AG10803 (cell line): ENCODE measurements at regions not wholly inside any gene's neighbourhood (a gene's known extent, or its start where the extent isn't known, plus 50 kb on each side); places are given as distances from the start of the nearest gene placed in this dataset.

Source experiments
- DNase-seq: peaks from one replicate; pipeline ENCODE4 v3.0.0; 2010; ENCODE audit warnings: low read depth
- H3K4me3 ChIP-seq: 2 replicates; pipeline ENCODE4 v1.5.1; 2011; ENCODE audit warnings: mild to moderate bottlenecking, low read length, control low read depth
- TF ChIP-seq, protein P1 (sequence below): conservative IDR thresholded peaks from 2 replicates; pipeline ENCODE4 v1.5.1; 2011; ENCODE audit warnings: mild to moderate bottlenecking, low read length, control low read depth, inconsistent platforms

DNA sequence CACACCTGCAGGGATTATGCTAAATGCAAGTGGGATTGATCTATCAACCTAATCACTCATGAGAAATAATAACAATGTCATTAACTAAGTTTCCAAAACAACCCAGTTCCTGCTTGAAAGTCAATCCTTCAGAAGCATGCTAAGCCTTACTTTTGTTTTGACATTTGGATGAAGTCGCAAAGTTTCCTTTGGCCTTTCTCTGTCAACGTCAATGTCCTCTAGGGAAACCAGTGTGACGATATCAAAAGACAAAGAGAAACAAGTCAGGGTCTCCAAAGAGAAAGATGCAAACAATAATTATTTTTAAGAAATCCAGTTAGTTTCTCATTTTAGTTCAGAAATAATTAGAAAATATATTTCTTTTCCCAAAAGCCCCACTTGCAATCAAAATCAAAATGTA, 86.7 kb upstream of the SRD5A3 start:
- TF ChIP-seq, protein P1, sequence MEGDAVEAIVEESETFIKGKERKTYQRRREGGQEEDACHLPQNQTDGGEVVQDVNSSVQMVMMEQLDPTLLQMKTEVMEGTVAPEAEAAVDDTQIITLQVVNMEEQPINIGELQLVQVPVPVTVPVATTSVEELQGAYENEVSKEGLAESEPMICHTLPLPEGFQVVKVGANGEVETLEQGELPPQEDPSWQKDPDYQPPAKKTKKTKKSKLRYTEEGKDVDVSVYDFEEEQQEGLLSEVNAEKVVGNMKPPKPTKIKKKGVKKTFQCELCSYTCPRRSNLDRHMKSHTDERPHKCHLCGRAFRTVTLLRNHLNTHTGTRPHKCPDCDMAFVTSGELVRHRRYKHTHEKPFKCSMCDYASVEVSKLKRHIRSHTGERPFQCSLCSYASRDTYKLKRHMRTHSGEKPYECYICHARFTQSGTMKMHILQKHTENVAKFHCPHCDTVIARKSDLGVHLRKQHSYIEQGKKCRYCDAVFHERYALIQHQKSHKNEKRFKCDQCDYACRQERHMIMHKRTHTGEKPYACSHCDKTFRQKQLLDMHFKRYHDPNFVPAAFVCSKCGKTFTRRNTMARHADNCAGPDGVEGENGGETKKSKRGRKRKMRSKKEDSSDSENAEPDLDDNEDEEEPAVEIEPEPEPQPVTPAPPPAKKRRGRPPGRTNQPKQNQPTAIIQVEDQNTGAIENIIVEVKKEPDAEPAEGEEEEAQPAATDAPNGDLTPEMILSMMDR, result no peak
- no peak for DNase-seq
- no peak overlapping the region for H3K4me3 ChIP-seq

DNA sequence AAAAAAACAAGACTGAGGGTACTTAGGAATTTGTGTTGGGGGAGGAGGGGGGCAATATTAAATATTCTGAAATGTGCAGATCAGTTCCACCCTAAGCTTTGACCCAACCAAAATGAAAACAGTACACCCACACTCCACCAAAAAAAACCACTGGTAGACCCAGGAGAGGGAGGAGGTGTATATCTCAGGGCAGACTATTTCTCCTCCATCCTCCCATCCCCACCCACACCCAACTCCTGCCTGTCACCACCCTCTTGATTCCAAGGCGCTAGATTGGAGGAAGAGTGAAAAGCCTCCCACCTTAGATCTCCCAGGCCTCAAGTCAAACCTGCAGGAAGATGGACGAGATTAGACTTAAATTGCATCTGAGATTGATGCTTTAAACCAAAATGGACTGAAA, 76.6 kb upstream of the SRD5A3 start:
- TF ChIP-seq, protein P1, result no peak
- DNase-seq, result no peak
- no peak overlapping the region for H3K4me3 ChIP-seq

DNA sequence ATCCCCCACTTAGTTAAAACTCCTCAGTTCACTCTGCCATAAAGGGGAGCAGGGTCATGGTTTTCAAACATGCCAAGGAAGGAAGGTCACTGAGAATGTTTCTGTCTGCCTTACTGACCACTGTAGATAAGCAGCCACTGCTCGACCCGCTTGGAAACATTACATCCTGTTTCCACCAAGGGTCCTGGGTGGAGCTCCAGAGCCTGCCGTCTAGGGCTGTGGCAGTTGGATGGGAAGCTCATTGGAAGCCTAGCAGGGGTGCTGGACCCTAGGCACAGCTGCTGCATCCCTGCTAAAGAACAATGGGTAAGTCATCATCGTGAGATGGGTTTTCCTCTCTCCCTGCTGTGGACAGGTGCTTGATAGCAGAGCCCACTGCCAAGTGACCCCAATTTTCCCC, 76.0 kb upstream of the SRD5A3 start:
- DNase-seq, result no peak
- TF ChIP-seq, protein P1, result no peak

DNA sequence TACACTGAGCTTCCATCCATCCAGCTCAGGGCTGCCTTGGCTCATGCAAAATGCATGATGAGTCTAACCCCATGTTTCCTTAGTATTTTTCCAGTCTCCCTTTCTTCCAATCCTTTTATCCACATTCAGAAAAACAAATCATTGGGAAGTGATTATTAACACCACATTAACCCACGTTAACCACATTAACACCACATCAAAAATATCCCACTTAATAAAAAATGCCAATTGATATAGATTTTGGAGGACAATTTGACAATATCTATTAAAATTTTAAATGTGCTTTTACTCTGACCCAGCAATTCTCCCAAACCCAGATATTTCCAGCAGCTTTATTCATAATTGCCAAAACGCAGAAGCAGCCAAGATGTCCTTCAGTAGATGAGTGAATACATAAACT, 75.6 kb upstream of the SRD5A3 start:
- TF ChIP-seq, protein P1, result no peak
- no peak for DNase-seq
- no peak overlapping the region for H3K4me3 ChIP-seq

More for the DNA sequence above, 76.0 kb upstream of the SRD5A3 start:
- H3K4me3 ChIP-seq, result no peak overlapping the region

DNA sequence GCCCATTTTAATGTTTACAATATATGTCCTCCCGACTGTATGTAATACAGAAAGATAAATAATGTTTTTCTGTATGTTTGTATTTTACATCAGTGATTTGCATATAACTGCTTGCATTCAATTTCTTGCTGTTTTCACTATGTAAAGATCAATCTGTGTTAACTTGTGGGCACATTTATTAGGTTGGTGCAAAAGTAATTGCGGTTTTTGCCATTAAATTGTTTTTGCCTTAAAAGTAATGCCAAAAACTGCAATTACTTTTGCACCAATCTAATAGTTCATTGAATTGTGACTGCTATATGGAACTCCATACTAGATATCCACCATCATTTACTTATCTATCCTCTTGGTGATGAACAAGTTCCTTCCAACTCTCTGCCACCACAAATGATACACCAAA, 73.9 kb upstream of the SRD5A3 start:
- no peak overlapping the region for H3K4me3 ChIP-seq
- DNase-seq, result no peak
- TF ChIP-seq, protein P1, result no peak

DNA sequence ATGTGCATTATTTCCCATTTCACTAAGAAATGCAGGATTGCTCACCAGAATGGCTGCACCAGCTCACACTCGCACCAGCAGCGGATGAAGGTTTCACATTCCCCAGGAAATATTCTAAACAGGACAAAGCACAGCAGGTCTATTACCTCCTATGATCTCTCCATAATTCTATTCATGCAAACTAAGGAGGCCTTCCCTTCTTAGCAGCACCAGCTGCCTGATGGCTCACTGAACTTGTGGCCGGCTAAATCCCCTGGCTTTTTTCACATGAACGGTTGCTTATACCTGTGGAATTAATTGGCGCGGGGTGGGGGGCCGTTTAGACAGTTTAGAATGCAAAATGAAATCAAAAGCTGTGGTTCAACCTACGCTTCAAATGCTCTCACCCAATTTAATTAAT, 73.5 kb upstream of the SRD5A3 start:
- no peak overlapping the region for H3K4me3 ChIP-seq
- TF ChIP-seq, protein P1, result no peak
- DNase-seq, result no peak

DNA sequence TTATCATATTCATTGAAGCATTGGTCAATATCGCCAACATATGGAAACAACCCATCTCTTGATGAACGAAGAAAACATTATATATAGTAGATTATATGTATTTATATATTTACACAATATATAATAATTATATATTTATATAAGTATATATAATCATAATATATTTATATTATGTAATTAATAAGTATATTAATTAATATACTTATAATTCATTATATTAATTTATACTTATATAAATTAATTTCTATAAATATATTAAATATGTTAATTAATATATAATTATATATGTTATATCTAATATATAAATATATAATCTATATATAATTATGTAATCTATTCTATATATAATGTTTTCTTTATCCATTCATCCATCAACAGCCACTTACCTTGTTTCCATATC, 69.0 kb upstream of the SRD5A3 start:
- TF ChIP-seq, protein P1, result no peak
- DNase-seq, result no peak
- no peak overlapping the region for H3K4me3 ChIP-seq
